ENCODE measurements at regions not wholly inside any gene's neighbourhood (a gene's known extent, or its start where the extent isn't known, plus 50 kb on each side); places are given as distances from the start of the nearest gene placed in this dataset.

- TF ChIP-seq CTCF (IDR thresholded peaks at IDR 0.05), result no peak
- no peak for TF ChIP-seq POLR2AphosphoS5 (IDR thresholded peaks at IDR 0.05)
Observed at GRCh38 chr1:55289042-55289441, 73.9 kb upstream of the USP24 start.

Data from prostate gland (tissue), 2 donors.